Upper lobe of right lung (tissue), 1 donor: ENCODE measurements at regions not wholly inside any gene's neighbourhood (a gene's known extent, or its start where the extent isn't known, plus 50 kb on each side); places are given as distances from the start of the nearest gene placed in this dataset.

Source experiments
- ATAC-seq: fragments of 200-7000 bp; cut with Tn5 transposase; one replicate; pipeline ENCODE4 v1.9.1; 2020; ENCODE audit warnings: mild to moderate bottlenecking, moderate library complexity
- DNase-seq: peaks from one replicate; pipeline ENCODE4 v3.0.0-alpha.2; 2020
- H3K27ac ChIP-seq: fragments of 200-600 bp; one replicate; pipeline ENCODE4 v1.8.0; 2022
- H3K27me3 ChIP-seq: fragments of 200-600 bp; one replicate; pipeline ENCODE4 v1.8.0; 2022; ENCODE audit warnings: mild to moderate bottlenecking
- H3K36me3 ChIP-seq: fragments of 200-600 bp; one replicate; pipeline ENCODE4 v1.8.0; 2022
- H3K4me1 ChIP-seq: fragments of 200-600 bp; one replicate; pipeline ENCODE4 v1.8.0; 2022
- H3K4me3 ChIP-seq: fragments of 200-600 bp; one replicate; pipeline ENCODE4 v1.8.0; 2022; ENCODE audit warnings: mild to moderate bottlenecking
- H3K9me3 ChIP-seq: fragments of 200-600 bp; one replicate; pipeline ENCODE4 v1.8.0; 2022
- intact Hi-C: fragments of 100-400 bp; cut with DNase I; formaldehyde crosslinking; loops from one replicate; pipeline ENCODE4 v1.11.0; 2022
- TF ChIP-seq, protein P1 (sequence below): fragments of 200-600 bp; IDR thresholded peaks from one replicate; pipeline ENCODE4 v1.8.0; 2022; ENCODE audit warnings: antibody characterized with exemption
- donor health status: DM: no; HTN: yes; CAD: no; lungs with severe emphysema.

DNA sequence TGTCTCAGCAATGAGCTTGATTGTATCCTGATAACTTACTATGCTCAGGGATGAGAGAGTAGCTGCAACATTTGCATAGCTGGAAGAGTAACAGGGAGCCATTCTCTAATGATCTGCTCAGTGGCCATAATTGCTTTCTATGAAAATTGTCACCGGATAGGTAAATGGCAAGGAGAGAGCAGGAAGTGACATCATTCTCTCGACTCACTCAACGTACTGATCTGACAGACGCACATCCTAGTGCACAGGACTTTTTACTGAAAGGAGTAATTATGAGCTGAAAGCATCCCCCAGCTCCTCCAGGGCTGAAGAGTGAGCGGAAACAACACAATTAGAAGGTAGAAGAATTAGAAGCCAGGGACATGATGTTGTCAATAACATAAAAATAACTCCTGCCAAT, 71.8 kb downstream of the IRX5 start:
- Histone ChIP-seq H3K9me3 (no peaks in the 10 kb centered on the region), H3K4me3 (no peak overlapping the region), H3K27me3 (peaks cover 9% of the 10 kb centered on the region)

DNA sequence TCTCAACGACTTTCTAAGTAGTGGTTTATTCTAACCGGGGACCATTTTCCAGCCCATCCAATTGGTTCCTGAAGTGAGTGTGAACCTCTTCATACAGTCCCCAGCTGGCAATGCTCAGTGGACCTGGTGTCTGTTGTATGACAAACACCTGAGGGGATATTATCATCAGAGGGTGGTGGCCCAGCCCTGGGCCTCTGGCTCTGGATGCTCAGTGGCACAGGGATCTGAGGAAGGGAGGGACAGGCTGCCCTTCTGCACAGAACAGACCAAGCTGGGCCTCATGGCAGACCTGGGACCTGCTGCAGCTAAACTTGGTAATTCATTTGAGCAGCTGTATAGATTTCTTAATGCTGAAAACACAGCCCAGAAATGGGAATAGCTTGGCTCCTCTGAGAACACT, 72.6 kb downstream of the IRX5 start:
- Histone ChIP-seq H3K4me3 (no peak overlapping the region), H3K4me1 (no peaks in the 10 kb centered on the region), H3K27me3 (peaks cover 7% of the 10 kb centered on the region), H3K36me3 (no peaks in the 10 kb centered on the region), H3K9me3 (no peaks in the 10 kb centered on the region), H3K27ac (no peak overlapping the region)
- TF ChIP-seq, protein P1, sequence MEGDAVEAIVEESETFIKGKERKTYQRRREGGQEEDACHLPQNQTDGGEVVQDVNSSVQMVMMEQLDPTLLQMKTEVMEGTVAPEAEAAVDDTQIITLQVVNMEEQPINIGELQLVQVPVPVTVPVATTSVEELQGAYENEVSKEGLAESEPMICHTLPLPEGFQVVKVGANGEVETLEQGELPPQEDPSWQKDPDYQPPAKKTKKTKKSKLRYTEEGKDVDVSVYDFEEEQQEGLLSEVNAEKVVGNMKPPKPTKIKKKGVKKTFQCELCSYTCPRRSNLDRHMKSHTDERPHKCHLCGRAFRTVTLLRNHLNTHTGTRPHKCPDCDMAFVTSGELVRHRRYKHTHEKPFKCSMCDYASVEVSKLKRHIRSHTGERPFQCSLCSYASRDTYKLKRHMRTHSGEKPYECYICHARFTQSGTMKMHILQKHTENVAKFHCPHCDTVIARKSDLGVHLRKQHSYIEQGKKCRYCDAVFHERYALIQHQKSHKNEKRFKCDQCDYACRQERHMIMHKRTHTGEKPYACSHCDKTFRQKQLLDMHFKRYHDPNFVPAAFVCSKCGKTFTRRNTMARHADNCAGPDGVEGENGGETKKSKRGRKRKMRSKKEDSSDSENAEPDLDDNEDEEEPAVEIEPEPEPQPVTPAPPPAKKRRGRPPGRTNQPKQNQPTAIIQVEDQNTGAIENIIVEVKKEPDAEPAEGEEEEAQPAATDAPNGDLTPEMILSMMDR, result no peak
- DNase-seq (no peak), ATAC-seq (no peak)
- intact Hi-C loops, result no loop called here

More for the DNA sequence above, 71.8 kb downstream of the IRX5 start:
- TF ChIP-seq, protein P1, result no peak
- intact Hi-C loops, result no loop called here
- H3K36me3 ChIP-seq, result no peaks in the 10 kb centered on the region
- no peak for DNase-seq
- H3K4me1 ChIP-seq, result no peaks in the 10 kb centered on the region
- no peak for ATAC-seq
- no peak overlapping the region for H3K27ac ChIP-seq

DNA sequence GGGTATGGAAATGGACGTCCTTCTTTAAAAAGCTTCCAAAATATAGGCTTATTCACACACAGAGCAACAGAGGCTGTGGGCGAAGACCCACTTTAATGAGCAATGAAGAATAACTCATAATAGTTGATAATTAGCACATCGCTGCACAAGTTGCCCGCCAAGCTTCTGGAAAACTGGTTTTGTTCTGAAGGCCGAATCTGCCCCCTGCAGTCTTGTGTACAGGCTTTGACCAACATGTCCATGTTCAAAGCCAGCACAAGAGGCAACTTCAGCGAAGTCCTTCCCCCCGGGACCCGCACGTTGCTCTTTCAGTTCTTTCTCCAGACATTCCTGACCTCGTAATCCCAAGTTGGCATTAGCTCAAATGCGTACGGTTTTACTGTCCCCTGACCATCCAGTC, 73.3 kb downstream of the IRX5 start:
- no peak overlapping the region for H3K27ac ChIP-seq
- TF ChIP-seq, protein P1, result no peak
- DNase-seq (no peak), ATAC-seq (no peak)
- H3K27me3 ChIP-seq, result peaks cover 5% of the 10 kb centered on the region
- no peaks in the 10 kb centered on the region for H3K36me3 ChIP-seq
- no peak overlapping the region for H3K4me3 ChIP-seq
- H3K4me1 ChIP-seq, result no peaks in the 10 kb centered on the region
- intact Hi-C loops, result no loop called here
- H3K9me3 ChIP-seq, result no peaks in the 10 kb centered on the region

DNA sequence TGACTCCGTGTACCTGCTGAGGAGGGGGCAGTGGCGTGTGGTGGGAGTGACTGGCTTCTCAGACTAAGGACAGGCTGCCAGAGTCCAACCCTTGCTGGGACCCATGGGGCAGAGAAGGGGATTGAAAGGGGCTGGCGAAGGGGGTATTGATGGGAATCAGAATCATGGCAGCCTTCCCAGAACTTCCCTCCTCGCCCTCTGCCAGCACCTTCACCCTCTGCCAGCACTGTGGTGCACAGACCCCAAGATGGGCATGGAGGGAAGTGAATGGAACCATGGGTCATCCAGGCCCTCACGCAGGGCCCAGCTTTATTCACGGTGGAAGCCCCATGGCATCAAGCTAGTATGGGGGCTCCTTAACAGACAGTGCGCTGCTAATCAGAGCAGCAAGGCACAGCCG, 76.8 kb downstream of the IRX5 start:
- TF ChIP-seq, protein P1, result no peak
- Histone ChIP-seq H3K4me1 (no peaks in the 10 kb centered on the region), H3K9me3 (no peaks in the 10 kb centered on the region), H3K4me3 (no peak overlapping the region), H3K27ac (no peak overlapping the region), H3K27me3 (no peaks in the 10 kb centered on the region), H3K36me3 (no peaks in the 10 kb centered on the region)
- intact Hi-C loops, result no loop called here
- ATAC-seq (no peak), DNase-seq (no peak)

DNA sequence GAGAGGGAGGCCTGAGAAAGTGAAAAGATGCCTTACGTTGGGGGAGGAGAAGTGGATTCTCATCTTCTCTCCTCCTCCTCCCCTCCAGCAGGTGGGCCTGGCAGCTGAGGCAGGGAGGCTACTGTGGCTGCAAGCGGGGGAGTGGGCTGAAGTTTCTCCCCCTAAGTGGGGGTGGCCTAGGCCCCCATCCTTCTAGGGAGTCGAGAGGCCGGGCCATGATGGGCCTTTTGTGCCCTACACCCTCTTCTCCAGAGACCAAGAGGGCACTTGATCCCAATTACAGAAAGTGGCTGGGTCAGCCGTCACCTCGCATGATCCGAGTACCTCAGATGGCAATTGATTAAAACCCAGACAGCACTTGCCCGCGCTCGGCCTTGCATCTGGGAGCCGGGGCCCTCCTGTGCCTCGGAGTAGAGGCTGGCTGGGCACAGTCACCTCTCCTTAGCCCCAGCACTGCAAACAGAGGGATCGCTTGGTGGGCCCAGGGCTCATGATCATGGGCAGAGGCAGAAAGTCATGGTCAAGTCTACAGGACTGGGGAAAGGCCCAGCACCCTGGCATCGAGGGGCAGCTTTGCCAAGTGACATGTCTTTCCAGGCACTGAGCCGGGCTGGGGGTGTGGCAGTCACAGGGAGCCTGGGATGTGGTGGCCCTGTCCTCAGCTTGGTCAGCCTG, 78.3 kb downstream of the IRX5 start:
- intact Hi-C loops, result no loop called here
- Histone ChIP-seq H3K27me3 (no peaks in the 10 kb centered on the region), H3K4me1 (no peaks in the 10 kb centered on the region), H3K27ac (no peak overlapping the region), H3K4me3 (no peak overlapping the region), H3K36me3 (no peaks in the 10 kb centered on the region), H3K9me3 (no peaks in the 10 kb centered on the region)
- TF ChIP-seq, protein P1, result no peak
- ATAC-seq, result no peak
- DNase-seq, result no peak

DNA sequence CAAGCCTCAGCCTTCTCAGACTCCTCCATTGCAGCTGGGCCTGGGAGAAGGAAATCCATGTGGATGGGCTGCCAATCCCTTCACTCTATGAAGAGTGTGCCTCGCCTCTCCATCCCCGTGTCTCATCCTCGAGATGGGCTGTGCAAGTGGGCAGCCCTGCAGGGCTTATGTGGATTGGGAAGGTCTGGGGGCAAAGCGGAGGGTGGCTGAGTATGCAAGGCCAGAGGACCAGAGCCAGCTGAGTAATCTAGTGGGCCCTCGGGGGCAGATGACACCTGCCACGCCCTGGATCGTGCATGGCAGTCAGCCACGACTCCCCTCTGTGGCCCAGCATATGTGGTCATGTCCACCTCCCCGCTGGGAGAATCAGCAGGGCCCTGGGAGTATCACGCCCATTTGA, 78.9 kb downstream of the IRX5 start:
- Histone ChIP-seq H3K27me3 (no peaks in the 10 kb centered on the region), H3K4me3 (no peak overlapping the region), H3K27ac (no peak overlapping the region), H3K4me1 (no peaks in the 10 kb centered on the region), H3K36me3 (no peaks in the 10 kb centered on the region), H3K9me3 (no peaks in the 10 kb centered on the region)
- no peak for ATAC-seq
- intact Hi-C loops, result no loop called here
- no peak for DNase-seq
- TF ChIP-seq, protein P1, result no peak
